Lower leg skin (tissue), 3 donors: ENCODE measurements at regions not wholly inside any gene's neighbourhood (a gene's known extent, or its start where the extent isn't known, plus 50 kb on each side); places are given as distances from the start of the nearest gene placed in this dataset.

ENCODE experiments used
- CTCF ChIP-seq, 3 donors: fragments of 450-650 bp; IDR thresholded peaks; one replicate each; pipeline ENCODE4 v1.5.1; 2016; ENCODE audit warnings: antibody characterized with exemption in 3 of 3, mild to moderate bottlenecking in 3 of 3, moderate library complexity in 2 of 3
- POLR2A ChIP-seq, 2 donors: fragments of 450-650 bp; IDR thresholded peaks; one replicate each; pipeline ENCODE4 v1.6.1; 2016 to 2017; ENCODE audit warnings: antibody characterized with exemption in 2 of 2, mild to moderate bottlenecking in 1 of 2, moderate library complexity in 1 of 2

- no peak for TF ChIP-seq CTCF (IDR thresholded peaks at IDR 0.05)
- TF ChIP-seq POLR2A (IDR thresholded peaks at IDR 0.05): no peak
Observed at GRCh38 chr3:70748593-70748992, 436.2 kb upstream of the MDFIC2 start.
